Skin of body (tissue), 1 donor: ENCODE measurements at regions not wholly inside any gene's neighbourhood (a gene's known extent, or its start where the extent isn't known, plus 50 kb on each side); places are given as distances from the start of the nearest gene placed in this dataset.

ENCODE experiments used
- DNase-seq: peaks from one replicate; lab custom pipeline; 2025; lab: John Stamatoyannopoulos, UW

GRCh38 chr4:58935332-58935731, 1825.1 kb upstream of the IGFBP7 start:
- DNase-seq = no peak

GRCh38 chr4:58936436-58936835, 1826.3 kb upstream of the IGFBP7 start:
- no peak for DNase-seq

- DNase-seq = no peak
Measured at GRCh38 chr4:58940167-58940566, 1830.0 kb upstream of the IGFBP7 start.

GRCh38 chr4:58941286-58941685, 1831.1 kb upstream of the IGFBP7 start:
- no peak for DNase-seq

- no peak for DNase-seq
Measured at GRCh38 chr4:58953575-58953974, 1843.4 kb upstream of the IGFBP7 start.

DNA sequence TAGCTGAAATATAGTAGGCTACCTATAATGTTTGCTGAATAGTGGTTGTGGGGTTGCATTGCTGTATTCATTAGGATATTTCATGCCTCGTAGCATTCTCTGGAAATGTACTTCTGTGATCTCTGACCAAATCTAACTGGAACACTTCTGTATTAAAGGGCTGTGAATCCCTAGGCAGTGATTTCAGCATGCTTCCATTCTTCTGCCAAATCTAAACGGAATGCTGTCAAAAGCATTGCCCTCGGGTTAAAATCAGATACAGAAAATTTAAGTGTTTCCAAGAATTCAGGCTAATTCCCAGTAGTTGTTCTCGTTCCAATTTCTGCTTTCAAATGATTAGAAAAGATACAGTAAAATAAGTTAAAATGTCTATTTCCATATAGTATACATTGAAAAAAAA, 1847.5 kb upstream of the IGFBP7 start:
- DNase-seq = no peak

- no peak for DNase-seq
Measured at GRCh38 chr4:58961283-58961682, 1851.1 kb upstream of the IGFBP7 start.

- no peak for DNase-seq
Measured at GRCh38 chr4:58961925-58962324, 1851.7 kb upstream of the IGFBP7 start.

- no peak for DNase-seq
Measured at GRCh38 chr4:58962424-58962823, 1852.2 kb upstream of the IGFBP7 start.

- DNase-seq = no peak
Measured at GRCh38 chr4:58981828-58982227, 1871.6 kb upstream of the IGFBP7 start.

DNA sequence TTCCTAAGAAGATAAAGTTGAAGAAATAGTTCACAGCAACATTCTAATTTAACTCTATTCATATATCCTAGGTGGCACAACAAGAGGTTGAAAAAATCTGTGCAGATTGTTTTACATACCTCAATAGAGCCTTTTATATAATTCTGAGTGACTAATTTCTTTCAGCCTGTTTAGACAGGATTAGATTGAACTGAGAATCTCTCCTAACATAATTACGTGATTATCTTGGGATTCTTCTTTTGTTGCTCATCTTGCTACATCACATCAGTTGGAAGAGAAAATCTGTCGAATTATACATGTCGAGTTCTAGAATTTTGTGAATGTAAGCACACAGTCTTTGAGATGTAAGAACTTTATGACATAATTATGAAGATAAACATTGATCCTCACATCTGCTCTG, 1873.7 kb upstream of the IGFBP7 start:
- no peak for DNase-seq

DNA sequence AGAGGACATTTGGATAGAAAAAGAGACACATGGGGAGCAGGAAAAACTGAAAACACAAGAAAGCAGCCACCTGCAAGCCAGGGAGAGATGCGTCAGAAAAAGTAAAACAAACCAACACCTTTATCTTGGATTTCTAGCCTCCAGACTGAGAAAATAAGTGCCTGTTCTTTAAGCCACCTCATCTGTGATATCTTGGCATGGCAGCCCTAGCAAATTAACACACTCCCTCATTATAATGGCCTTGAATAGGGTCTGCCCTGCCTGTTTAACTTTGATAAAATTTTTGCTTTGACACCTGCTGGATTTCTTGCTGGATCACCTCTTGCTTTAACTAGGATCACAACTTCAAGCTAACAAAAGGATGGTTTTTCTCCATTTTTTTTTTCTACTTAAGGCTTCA, 1892.0 kb upstream of the IGFBP7 start:
- DNase-seq = no peak

- DNase-seq = no peak
Measured at GRCh38 chr4:59024257-59024656, 1914.1 kb upstream of the IGFBP7 start.

GRCh38 chr4:59037812-59038211, 1927.6 kb upstream of the IGFBP7 start:
- no peak for DNase-seq

DNA sequence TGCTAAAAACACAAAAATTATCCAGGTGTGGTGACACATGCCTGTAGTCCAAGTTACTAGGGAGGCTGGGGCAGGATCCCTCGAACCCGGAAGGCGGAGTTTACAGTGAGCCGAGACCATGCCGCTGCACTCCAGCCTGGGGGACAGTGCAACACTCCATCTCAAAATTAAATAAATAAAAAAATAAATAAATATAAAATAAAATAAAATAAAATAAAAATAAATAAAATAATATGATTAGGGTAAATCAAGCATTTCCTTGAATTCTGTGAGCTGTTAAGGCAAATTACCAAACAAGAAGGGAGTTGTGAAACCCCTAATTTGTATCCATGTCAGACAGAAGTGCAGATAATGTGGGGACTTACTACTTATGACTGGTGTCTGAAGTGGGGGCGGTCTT, 1928.9 kb upstream of the IGFBP7 start:
- no peak for DNase-seq

GRCh38 chr4:59044286-59044900, 1934.2 kb upstream of the IGFBP7 start:
- no peak for DNase-seq

DNA sequence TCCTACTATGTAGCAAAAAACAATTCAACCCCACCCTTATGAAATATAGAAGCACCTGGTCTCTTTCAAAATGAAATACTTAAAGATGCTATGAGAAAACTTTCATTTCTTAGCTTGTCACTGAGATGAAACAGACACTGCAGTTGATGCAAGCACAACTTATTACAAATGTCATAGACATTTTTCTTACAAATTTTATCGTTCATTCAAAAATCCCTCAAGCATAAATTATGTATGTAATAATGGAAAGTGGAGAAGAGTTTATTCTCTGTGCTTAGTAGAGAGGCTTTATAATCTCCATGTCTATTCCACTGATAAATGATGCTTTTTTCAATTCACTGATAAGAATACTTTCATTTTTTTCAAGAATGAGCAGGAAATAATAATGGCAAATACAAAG, 1943.9 kb upstream of the IGFBP7 start:
- DNase-seq = no peak

DNA sequence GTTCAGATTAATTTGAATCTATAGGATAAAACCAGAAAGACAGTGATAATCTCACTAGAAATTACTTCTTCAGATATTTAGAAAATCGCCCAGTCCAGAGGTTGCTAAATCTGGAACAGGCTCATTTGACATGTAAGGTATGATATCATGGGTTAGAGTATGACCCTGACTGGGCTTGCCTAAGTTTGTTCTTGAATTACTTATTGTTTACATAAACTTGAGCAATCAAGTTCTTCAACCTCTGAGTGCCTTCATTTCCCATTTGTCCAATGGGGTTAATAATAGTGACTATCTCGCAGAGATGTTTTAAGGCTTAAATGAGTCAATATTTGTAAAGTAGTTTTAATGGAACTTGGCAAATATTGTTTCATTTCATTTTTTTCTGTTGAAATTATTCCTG, 1947.6 kb upstream of the IGFBP7 start:
- no peak for DNase-seq

DNA sequence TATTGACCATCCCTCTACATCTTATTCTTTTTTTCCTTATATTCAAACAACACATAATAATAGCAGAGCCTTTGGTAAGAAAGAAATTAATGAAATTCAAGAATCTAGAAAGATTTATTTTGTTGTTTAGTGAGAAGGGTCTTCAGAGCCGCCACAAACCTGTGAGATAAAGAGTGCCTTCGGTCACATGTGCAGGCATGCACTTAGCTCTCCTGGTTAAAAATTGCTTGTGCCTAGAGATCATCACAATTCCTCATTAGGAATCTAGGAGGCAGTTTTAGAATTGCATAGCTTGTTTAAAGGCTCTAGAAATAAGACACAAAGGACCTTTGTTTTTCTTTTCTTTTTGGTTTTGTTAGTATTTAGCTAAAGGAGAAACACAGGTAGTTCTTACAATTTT, 1948.4 kb upstream of the IGFBP7 start:
- no peak for DNase-seq

DNA sequence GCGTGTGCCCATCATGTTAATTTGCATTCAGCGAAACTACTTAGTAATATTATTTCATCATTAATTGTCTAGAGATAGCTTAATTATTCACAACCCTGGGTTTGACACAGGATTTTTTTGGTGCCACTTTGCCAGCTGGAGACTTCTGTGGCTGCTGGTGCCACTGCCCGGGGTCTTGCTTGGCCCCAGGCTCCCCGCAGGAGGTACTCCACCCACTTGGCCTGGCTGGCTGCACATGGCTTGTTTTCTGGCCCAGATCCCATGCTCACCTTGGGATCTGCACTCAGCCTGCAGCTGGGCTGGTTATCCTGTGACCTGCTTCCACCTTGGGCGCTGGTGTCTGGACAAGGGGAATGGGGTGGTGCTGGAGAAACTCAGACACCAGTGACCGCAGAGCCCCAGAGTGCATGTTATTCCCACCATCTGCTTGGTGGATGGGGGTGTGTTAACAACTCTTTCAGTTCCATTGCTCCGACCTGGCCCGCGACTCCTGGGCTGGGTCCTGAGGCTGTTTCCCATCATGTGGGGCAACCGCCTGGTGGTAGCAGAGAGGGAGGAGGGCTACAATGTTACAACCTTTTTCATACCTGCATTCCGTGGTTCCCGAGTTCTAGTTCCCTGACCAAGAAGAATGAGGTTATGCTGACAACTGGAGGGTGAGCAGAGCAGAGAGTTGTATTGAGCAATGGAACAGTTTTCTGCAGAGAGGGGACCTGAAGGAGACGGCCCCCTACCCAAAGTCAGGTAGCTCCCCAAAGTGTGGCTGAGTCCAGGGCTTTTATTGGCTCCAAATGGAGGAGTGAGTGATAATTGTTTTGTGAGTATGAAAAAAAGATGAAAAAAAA, 1950.0 kb upstream of the IGFBP7 start:
- no peak for DNase-seq

GRCh38 chr4:59060895-59061294, 1950.7 kb upstream of the IGFBP7 start:
- DNase-seq = no peak

- DNase-seq = no peak
Measured at GRCh38 chr4:59063015-59063720, 1953.0 kb upstream of the IGFBP7 start.
